ENCODE measurements at regions not wholly inside any gene's neighbourhood (a gene's known extent, or its start where the extent isn't known, plus 50 kb on each side); places are given as distances from the start of the nearest gene placed in this dataset.

- Mint-ChIP-seq H3K4me1 (no peaks in the 10 kb centered on the region; the same call in 2 of the 3 replicates), H3K4me3 (no peak overlapping the region), H3K27ac (no peak overlapping the region), H3K9me3 (peaks cover 100% of the 10 kb centered on the region), H3K36me3 (ENCODE audit: low read depth) (peaks cover 66% of the 10 kb centered on the region), H3K27me3 (ENCODE audit: insufficient read depth, low read depth, poor library complexity) (peaks cover 18% of the 10 kb centered on the region)
- H2AFZ ChIP-seq = no peak overlapping the region
- TF ChIP-seq EZH2 (IDR thresholded peaks at IDR 0.05; ENCODE audit: low read depth, unreplicated experiment) = no peak
- TF ChIP-seq EZH2phosphoT487 (IDR thresholded peaks at IDR 0.05; ENCODE audit: unreplicated experiment) = no peak
- no peak for TF ChIP-seq POLR2AphosphoS5 (IDR thresholded peaks at IDR 0.05; ENCODE audit: low read depth)
- TF ChIP-seq ZNF331 (CRISPR knock-in tag; IDR thresholded peaks at IDR 0.05; ENCODE audit: low read depth) = no peak
- no peak for TF ChIP-seq ZNF462 (CRISPR knock-in tag; IDR thresholded peaks at IDR 0.05)
- no peak for TF ChIP-seq CTCF (conservative IDR thresholded peaks at IDR 0.05; ENCODE audit: low read depth in 2 of 2)
- TF ChIP-seq ETS1 (IDR thresholded peaks at IDR 0.05) = no peak
- TF ChIP-seq STAT1 (IDR thresholded peaks at IDR 0.05; ENCODE audit: unreplicated experiment) = no peak
- no peak for TF ChIP-seq JUNB (IDR thresholded peaks at IDR 0.05; ENCODE audit: unreplicated experiment)
- TF ChIP-seq CREB1 (CRISPR knock-in tag; IDR thresholded peaks at IDR 0.05; ENCODE audit: low read depth) = no peak
- no peak for TF ChIP-seq ZNF114 (CRISPR knock-in tag; IDR thresholded peaks at IDR 0.05)
- H3K27ac ChIP-seq (ENCODE audit: low read depth) = no peak overlapping the region
- ATAC-seq = no peak
- no peaks in the 10 kb centered on the region for H3K27me3 ChIP-seq (ENCODE audit: insufficient read depth)
- H3K36me3 ChIP-seq (ENCODE audit: insufficient read depth) = peaks cover 4% of the 10 kb centered on the region; the same call in 1 of the 2 replicates
- H4K20me1 ChIP-seq (replicated peaks; ENCODE audit: insufficient read depth) = no peaks in the 10 kb centered on the region
- no peaks in the 10 kb centered on the region for H3K4me1 ChIP-seq (ENCODE audit: insufficient read depth)
- H3F3A ChIP-seq (replicated peaks; ENCODE audit: low read depth) = no peaks in the 10 kb centered on the region
- H3K4me2 ChIP-seq = no peak overlapping the region
- no peak for DNase-seq (ENCODE audit: low spot score)
- H3K4me3 ChIP-seq = no peak overlapping the region
- no peaks in the 10 kb centered on the region for H3K9me2 ChIP-seq (ENCODE audit: insufficient read depth)
- H3K79me2 ChIP-seq (replicated peaks; ENCODE audit: insufficient read depth) = no peaks in the 10 kb centered on the region
Measured at GRCh38 chr13:18991060-18991459, 190.6 kb downstream of the TUBA3C start.

Measured in GM23338 (cell line).